Kidney (tissue), 13 donors: ENCODE measurements at regions not wholly inside any gene's neighbourhood (a gene's known extent, or its start where the extent isn't known, plus 50 kb on each side); places are given as distances from the start of the nearest gene placed in this dataset.

ENCODE experiments used
- DNase-seq, 5 donors: peaks; one replicate each; pipeline ENCODE4 v3.0.0-alpha.2; 2013 to 2020
- FAIRE-seq: peaks from 2 replicates; lab custom pipeline; 2012; peaks lifted over from hg19 to GRCh38; lab: Jason Lieb, UNC
- H3K27ac ChIP-seq, 2 donors: one replicate each; pipeline ENCODE4 v1.7.0; 2013; ENCODE audit warnings: low read depth in 2 of 2, low read length in 2 of 2, inconsistent platforms in 1 of 2
- H3K27me3 ChIP-seq: one replicate; pipeline ENCODE4 v1.7.1; 2013; ENCODE audit warnings: low read length, inconsistent platforms; ENCODE audit not compliant: control insufficient read depth, insufficient read depth
- H3K36me3 ChIP-seq, 3 donors: one replicate each; pipeline versions ENCODE4 v1.7.0 to v1.7.1; 2013; ENCODE audit warnings: low read length in 3 of 3, control low read depth in 1 of 3, inconsistent platforms in 1 of 3; ENCODE audit not compliant: insufficient read depth in 3 of 3, control insufficient read depth in 2 of 3
- H3K4me1 ChIP-seq, 3 donors: one replicate each; pipeline versions ENCODE4 v1.7.0 to v1.7.1; 2013; ENCODE audit warnings: low read length in 3 of 3, inconsistent platforms in 1 of 3, low read depth in 1 of 3; ENCODE audit not compliant: control insufficient read depth in 2 of 3, insufficient read depth in 2 of 3
- H3K4me3 ChIP-seq, 3 donors: one replicate each; pipeline versions ENCODE4 v1.7.0 to v1.8.1; 2013; ENCODE audit warnings: low read length in 3 of 3, control low read depth in 1 of 3, inconsistent platforms in 1 of 3
- H3K9ac ChIP-seq, 3 donors: one replicate each; pipeline versions ENCODE4 v1.7.0 to v1.7.1; 2013; ENCODE audit warnings: low read length in 3 of 3, control low read depth in 1 of 3, inconsistent platforms in 1 of 3
- H3K9me3 ChIP-seq, 3 donors: one replicate each; pipeline versions ENCODE4 v1.7.0 to v1.7.1; 2013; ENCODE audit warnings: low read length in 3 of 3, control low read depth in 1 of 3, inconsistent platforms in 1 of 3; ENCODE audit not compliant: control insufficient read depth in 2 of 3, insufficient read depth in 1 of 3
- CTCF ChIP-seq: IDR thresholded peaks from 3 replicates; pipeline ENCODE4 v1.5.1; 2012; ENCODE audit warnings: mild to moderate bottlenecking, moderate library complexity, borderline replicate concordance; ENCODE audit not compliant: insufficient read depth; ENCODE audit errors: extremely low read depth
- intact Hi-C: fragments of 100-400 bp; cut with DNase I; formaldehyde crosslinking; loops from one replicate; pipeline ENCODE4 v1.11.1; 2022
- donor health status: control.
- donor health status: control.
- donor health status: control.
- donor health status: control.
- donor health status: control.
- donor health status: DM: yes; HTN: yes; CAD: no.
- donor health status: Normal renal cell carcinoma (clear cell type).

GRCh38 chr1:239954836-239955235 lies 136.8 kb upstream of the FMN2 start:
- Histone ChIP-seq H3K9me3 (no peaks in the 10 kb centered on the region), H3K36me3 (no peaks in the 10 kb centered on the region), H3K27ac (no peak overlapping the region), H3K4me3 (no peak overlapping the region), H3K4me1 (no peaks in the 10 kb centered on the region), H3K9ac (no peak overlapping the region), H3K27me3 (no peaks in the 10 kb centered on the region)
- DNase-seq (no peak), FAIRE-seq (no peak)
- intact Hi-C loops, result no loop called here
- no peak for TF ChIP-seq CTCF

GRCh38 chr1:239955431-239955830 lies 136.3 kb upstream of the FMN2 start:
- Histone ChIP-seq H3K4me3 (no peak overlapping the region), H3K9me3 (no peaks in the 10 kb centered on the region), H3K36me3 (no peaks in the 10 kb centered on the region), H3K4me1 (no peaks in the 10 kb centered on the region), H3K9ac (no peak overlapping the region), H3K27me3 (no peaks in the 10 kb centered on the region), H3K27ac (no peak overlapping the region)
- DNase-seq (no peak), FAIRE-seq (no peak)
- no peak for TF ChIP-seq CTCF
- intact Hi-C loops, result no loop called here

- Histone ChIP-seq H3K4me3 (no peak overlapping the region), H3K36me3 (no peaks in the 10 kb centered on the region), H3K9ac (no peak overlapping the region), H3K27me3 (no peaks in the 10 kb centered on the region), H3K4me1 (no peaks in the 10 kb centered on the region), H3K9me3 (no peaks in the 10 kb centered on the region), H3K27ac (no peak overlapping the region)
- FAIRE-seq (no peak), DNase-seq (peak in 4 of 5 donors; percentile 53 to 67 (median 63))
- no peak for TF ChIP-seq CTCF
- intact Hi-C loops, result no loop called here
Observed at GRCh38 chr1:239956263-239956662, 135.4 kb upstream of the FMN2 start.

- no peaks in the 10 kb centered on the region for H3K9me3 ChIP-seq
- no peak for FAIRE-seq
- no peak overlapping the region for H3K9ac ChIP-seq
- intact Hi-C loops, result no loop called here
- no peaks in the 10 kb centered on the region for H3K36me3 ChIP-seq
- H3K4me3 ChIP-seq, result no peak overlapping the region
- H3K27ac ChIP-seq, result no peak overlapping the region
- no peaks in the 10 kb centered on the region for H3K27me3 ChIP-seq
- no peak for TF ChIP-seq CTCF
- DNase-seq, result no peak
- H3K4me1 ChIP-seq, result no peaks in the 10 kb centered on the region
Observed at GRCh38 chr1:239958063-239958462, 133.6 kb upstream of the FMN2 start.
